HTR-8/SVneo (cell line): ENCODE measurements at regions not wholly inside any gene's neighbourhood (a gene's known extent, or its start where the extent isn't known, plus 50 kb on each side); places are given as distances from the start of the nearest gene placed in this dataset.
"Not testable (repeated sequence)": the region's sequence is repeated elsewhere in the genome, so short reads cannot be mapped to it uniquely, and the experiment has no call there.

Experiments
- DNase-seq: peaks from one replicate; pipeline ENCODE4 v3.0.0; 2011; ENCODE audit warnings: low spot score, mixed read lengths; ENCODE audit not compliant: insufficient read length
- FAIRE-seq: peaks from 2 replicates; lab custom pipeline; 2011; peaks lifted over from hg19 to GRCh38; lab: Jason Lieb, UNC

DNA sequence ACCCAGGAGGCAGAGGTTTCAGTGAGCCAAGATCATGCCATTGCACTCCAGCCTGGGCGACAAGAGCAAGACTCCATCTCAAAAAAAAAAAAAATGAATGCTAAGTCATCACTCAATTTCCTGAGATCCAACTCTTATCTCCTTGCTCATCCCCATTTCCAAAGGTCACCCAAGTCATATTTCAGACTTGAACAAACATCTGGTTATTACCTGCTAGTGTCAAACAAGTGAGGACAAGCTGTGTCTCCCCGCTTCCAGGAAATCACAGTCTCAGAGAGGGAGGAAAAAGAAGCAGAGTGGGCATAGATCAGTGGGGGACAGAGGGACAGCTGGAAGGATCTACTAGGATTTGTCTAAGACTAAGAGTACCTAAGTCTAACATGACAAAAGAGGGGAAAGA, 147.5 kb upstream of the FUNDC1 start:
- no peak for DNase-seq
- FAIRE-seq = no peak

DNA sequence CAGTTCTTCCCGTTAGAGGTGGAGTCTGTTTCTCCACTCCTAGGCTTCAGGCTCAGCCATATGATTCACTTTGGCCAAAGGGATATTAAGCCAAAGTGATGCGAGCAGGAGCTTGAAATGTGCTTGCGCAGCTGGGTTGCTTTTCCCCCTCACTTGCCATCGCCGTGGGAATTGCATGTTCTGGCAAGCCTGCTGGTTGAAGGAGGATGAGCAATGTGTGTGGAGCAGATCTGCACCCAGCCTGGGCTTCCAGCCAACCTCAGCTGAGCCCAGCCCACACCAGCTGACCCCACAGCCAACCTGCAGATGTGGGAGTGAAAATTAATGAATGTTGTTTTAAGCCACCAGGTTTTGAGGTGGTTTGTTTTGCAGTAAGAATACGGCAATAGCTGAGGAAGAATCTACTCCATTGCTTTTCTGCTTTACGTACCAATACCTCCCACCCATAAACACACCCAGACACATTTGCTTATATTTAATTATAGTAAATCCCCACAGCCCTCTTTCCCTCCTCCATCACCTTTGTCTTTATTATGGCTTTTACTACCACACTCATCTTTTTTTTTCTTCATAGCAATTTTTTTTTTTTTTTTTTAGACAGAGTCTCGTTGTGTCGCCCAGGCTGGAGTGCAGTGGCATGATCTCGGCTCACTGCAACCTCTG, 132.8 kb upstream of the FUNDC1 start:
- FAIRE-seq (peak; percentile 82), DNase-seq (peak; percentile 69)

DNA sequence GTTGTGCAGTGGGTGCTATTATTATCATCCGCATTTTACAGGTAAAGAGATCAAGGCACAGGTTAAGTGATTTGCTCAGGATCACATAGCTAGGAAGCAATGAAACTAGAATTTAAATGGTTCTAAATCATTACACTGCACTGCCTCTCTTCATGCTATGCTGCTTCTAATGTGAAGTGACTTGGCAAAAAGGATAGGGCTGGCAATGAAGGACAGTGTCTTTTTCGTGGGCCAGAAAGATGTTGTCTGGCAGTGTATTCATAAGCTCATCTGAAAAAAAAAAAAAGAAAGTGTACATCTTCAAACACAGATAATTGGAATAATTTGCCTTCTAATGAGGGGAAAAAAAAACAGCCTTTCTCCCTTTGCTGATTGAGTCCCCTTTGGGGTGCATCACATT, 132.2 kb upstream of the FUNDC1 start:
- FAIRE-seq (no peak), DNase-seq (no peak)

DNA sequence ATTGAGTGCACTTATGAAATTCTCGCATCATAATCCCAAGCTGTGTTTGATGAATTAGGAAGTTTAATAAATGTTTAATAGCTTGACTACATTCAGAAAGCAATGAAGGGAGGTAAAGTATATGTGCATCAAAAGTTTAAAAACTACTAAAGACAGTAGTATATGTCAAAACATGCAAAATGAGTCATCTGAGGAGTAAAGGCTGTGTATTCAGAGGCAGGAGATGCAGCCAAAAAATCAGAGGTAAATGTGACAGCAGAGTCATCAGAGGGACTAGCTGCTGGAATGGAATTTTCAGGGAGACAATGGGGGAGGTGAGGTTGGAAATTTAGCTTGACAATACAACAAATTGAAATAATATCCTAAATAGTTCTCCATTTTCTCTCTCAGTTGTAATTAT, 127.0 kb upstream of the FUNDC1 start:
- FAIRE-seq (no peak), DNase-seq (peak; percentile 0)

DNA sequence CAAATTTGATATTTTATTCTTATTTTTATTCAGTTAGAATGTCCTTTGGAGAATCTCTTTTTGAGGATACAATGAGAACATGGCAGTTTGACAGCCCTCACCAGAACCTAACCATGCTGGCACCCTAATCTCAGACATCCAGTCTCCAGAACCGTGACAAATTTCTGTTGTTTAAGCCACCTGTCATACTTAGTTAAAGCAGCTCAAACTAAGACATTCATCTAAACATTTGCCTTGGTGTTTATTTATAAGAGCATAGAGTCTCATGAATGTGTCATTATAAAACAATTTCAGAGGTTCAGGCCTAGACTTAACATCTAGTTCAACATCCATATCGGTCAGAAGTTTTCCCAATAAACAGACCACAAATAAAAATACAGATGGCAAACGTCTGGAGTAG, 125.1 kb upstream of the FUNDC1 start:
- DNase-seq (no peak), FAIRE-seq (no peak)

DNA sequence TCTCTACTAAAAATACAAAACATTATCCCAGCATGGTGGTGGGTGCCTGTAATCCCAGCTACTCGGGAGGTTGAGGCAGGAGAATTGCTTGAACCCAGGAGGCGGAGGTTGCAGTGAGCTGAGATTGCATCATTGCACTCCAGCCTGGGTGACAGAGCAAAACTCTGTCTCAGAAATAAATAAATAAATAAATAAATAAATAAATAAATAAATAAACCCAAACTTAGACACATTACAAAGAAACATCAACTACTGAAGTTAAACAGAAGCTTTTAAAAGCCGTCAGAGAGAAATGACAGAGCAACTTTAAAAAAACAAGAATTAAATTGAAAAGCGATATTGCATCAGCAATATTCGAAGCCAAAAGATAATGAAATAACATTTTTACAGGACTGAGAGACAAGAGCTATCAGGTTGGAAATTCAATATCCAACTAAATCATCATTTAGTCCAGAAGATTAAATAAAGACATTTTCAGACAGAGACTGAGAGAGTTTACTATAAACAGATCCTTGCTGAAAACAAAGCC, 115.1 kb upstream of the FUNDC1 start:
- not testable (repeated sequence) for FAIRE-seq, DNase-seq

DNA sequence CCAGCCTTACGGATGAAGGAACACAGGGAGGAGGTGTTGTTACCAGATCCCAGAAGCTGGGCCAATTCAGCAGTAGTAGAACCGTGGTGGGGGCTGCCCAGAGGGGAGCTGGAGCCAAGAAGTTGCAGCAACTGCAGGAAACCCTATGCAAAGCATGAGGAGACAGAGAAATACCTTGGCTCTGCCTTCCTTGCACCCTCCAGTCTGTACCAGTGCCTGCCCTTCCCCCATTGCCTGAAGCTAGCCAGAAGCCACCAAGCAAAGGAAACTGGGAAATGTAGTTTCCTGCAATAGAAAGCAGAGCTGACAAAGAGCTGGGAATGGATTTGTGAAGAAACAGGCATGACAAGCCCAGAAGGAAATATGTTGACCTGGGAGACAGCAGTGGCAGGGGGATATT, 108.7 kb upstream of the FUNDC1 start:
- DNase-seq = no peak
- FAIRE-seq = no peak

DNA sequence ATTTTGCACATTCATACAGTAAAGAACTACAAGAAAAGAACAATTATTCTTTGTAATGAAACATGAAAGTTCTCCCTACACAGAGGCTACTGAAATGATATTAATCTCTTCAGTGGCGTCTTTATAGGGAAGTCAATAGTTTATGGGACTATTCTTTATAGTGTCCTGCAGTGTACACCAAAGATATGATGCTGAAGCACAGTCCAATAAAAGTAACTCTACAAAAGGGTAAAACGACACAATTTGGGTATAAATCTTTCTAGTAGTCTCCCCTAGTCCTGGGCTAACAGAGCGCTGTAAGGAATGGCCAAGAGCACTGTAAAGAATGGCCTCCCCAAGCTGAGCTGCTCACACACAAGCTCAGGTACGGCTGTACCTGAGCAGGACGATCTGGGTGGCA, 101.1 kb upstream of the FUNDC1 start:
- FAIRE-seq (no peak), DNase-seq (no peak)

DNA sequence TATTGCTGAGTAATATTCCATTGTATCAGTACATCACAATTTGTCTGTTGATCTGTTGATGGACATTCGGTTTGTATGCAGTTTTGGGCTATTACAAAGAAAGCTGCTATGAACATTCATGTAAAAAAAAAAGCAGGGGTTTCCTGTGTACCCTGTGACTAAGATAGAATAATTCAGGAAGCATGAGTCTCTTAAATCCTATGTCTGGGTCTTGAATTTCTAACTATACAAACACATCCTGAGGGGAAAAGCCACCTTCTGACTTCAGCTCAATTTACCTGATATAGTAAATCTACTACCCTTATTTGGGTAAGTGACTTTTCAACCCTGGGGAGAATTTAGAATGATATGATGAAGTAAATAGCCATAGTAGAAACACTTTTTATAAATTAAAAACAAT, 94.6 kb upstream of the FUNDC1 start:
- FAIRE-seq = no peak
- no peak for DNase-seq

DNA sequence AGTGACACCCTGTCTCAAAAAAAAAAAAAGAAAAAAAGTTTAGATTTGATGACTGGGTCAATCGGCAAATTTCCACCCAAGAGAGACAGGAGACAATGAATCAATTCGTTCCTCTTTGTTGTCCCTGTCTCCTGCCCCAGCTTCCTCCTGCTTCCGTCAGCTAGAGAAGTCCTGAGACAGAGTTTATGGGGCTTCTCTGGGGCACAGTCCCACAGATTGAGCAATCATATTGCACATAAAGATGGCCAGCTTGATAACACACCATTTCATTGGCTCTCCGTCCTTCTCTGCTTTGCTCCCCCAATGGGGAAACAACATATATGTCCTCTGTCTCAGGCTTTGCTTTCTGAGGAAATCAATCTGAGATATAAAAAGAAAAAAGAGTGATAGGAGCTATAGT, 78.4 kb upstream of the FUNDC1 start:
- FAIRE-seq (no peak), DNase-seq (no peak)

DNA sequence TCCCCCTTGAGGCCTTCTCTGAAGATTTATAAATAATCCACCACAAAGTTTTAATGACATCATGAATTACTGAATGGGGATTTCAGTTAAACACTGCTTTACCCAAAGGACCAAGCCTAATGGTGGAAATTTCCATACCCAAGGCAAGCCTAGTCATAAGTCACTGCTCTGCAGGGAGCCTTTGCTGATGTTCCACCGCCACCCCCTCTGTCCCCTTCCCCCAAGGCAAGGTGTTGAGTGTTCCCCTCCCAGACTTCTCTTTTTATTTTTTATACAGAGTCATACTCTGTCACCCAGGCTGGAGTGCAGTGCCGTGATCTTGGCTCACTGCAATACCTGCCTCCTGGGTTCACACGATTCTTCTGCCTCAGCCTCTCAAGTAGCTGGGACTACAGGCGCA, 76.4 kb upstream of the FUNDC1 start:
- DNase-seq (no peak), FAIRE-seq (no peak)

DNA sequence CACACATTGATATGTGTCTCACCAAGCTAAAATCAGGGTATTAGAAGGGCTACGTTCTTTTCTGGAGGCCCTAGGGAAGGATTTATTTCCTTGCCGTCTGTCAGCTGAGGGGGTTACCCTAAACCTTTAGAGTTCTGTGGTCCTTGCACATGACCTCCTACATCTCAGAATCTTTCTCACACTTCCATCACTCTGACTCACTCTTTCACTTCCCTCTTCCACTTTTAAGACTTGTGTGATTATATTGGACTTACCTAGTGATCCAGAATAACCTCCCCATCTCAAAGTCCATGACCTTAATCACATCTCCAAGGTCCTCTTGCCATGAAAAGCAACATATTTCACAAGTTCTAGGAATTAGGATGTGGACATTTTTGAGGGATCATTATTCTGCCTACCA, 53.6 kb upstream of the FUNDC1 start:
- FAIRE-seq (no peak), DNase-seq (no peak)
